ENCODE measurements at regions not wholly inside any gene's neighbourhood (a gene's known extent, or its start where the extent isn't known, plus 50 kb on each side); places are given as distances from the start of the nearest gene placed in this dataset.

DNA sequence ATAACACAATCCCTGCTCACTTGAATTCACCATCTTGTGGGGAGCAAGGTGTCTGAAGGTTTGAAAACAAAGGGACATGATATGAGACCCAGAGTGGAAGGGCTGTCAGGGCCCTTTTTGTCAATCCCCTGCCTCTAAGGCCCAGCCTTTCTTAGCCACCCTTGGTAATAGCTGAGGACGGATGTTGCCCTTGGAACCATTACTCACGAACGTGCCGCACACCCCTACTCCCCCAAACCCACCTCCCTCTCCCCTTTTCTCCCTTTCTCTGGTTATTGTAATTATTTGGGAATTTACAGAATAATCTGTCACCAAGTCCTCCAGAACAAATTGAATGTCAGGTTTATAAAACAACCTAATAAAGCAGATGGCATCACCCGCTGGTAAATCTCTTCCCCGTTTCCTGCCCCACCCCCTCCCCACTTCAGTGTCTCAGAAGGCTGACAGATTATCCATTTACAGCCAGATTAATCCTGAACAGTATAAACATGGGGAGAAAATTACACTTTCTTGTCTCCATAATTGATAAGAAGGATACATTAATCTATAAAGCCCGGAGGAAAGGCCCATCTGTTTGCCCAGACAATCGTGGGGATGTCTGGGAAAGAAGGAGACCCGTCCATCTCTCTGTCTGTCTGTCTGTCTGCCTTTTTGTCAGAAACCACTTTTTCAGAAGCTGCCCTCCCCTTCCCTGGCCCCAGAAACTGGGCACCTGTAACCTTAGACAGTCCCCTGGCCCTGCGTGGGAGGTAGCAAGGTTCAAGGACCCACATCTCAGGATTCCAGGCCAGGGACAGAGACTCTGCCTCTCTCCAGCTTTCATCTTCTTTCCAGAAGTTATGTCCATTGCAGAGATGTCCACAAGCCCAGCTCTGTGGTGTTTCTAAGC is 60.6 kb upstream of the CD34 start:
- DNase-seq (ENCODE audit: low read depth in 2 of 2, low spot score in 1 of 2) = no peak

DNA sequence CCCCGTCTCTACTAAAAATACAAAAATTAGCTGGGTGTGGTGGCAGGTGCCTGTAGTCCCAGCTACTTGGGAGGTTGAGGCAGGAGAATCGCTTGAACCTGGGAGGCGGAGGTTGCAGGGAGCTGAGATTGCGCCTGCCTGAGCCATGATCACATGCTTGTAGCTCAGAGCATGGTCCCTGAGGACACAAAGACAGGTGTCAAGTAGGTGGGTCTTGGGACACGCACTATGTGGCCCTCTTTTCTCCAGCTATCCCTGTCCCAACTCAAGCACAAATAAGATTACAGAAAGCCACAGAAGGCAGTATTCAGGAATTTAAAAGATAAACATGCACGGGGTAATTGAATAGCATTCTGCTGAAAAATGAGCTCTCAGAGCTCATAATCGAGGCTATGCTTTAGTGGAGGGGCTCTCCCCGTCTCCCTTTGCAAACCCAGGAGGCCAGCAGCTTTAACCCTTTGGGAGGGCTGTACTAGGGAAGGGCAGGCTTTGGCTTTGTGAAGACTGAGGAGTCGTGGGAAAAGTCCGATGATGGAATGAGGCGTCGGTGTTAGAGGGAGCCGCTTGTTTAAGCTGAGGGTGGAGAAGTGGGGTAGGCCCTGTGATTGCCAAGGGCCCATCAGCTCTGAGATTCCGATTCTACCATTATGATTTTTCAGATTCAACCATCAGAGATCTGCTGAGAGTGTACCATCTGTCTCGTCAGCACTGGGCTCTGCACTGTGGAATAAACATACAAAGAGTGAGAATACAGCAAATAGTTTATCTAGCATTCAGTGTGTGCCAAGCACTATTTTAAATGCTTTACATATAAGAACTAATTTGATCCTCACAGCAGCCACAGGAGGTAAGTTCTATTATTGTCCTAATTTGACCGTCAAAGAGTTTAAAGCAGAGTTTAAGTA is 59.7 kb upstream of the CD34 start:
- DNase-seq (ENCODE audit: low read depth in 2 of 2, low spot score in 1 of 2) = no peak

DNA sequence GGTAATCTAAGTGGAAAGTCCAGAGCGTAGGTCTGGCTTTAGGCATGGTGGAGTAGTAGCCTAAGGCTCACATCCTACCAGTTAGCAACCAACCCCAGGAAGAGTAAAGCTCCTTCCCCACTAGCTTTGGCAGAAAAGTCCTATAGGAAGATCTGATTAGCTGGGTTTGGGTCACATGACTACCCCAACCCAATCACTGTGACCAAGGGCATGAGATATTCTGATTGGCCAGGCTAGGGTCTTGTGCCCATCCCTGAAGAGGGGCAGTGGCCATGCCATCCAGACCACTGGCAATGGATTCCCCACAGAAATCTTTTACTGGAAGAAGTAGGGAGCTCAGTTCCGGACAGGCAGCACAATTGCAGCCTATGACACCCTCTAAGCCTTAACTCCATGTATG is 58.6 kb upstream of the CD34 start:
- no peak for DNase-seq (ENCODE audit: low read depth in 2 of 2, low spot score in 1 of 2)

DNA sequence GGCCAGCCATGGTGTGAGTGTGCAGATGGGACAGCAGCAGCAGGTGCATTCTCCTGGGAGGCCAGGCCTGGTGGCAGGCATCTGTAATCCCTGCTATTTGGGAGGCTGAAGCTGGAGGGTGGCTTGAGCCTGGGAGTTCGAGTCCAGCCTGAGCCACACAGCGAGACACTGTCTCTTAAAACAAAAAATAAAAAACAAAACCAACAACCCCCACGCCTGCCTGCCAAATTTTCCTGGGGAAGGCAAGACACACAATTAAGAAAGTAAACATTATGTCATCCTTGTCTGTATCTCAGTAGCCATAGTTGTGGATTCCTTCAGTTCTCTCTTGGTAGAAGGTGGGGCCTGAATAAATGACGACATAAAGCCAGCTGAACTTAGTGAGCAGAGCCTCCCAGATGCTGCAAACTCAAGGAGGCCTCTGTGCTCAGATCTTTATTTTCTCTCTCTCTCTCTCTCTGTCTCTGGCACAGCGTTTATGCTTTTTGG is 57.6 kb upstream of the CD34 start:
- DNase-seq (ENCODE audit: low read depth in 2 of 2, low spot score in 1 of 2) = no peak

DNA sequence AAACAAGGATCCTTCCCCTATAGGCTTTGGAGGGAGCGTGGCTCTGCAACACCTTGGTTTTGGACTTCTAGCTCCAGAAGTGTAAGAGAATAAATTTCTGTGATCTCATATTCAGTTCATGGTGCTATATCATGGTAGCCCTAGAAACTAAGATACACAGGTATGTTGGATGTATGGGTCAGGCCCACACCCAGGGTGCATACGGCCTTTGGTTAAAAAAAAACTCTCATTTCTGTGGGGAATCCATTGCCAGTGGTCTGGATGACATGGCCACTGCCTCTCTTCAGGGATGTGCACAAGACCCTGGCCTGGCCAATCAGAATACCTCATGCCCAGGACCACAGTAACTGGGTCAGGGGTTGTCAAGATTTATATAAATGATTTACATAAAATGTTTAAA is 56.8 kb upstream of the CD34 start:
- no peak for DNase-seq (ENCODE audit: low read depth in 2 of 2, low spot score in 1 of 2)

DNA sequence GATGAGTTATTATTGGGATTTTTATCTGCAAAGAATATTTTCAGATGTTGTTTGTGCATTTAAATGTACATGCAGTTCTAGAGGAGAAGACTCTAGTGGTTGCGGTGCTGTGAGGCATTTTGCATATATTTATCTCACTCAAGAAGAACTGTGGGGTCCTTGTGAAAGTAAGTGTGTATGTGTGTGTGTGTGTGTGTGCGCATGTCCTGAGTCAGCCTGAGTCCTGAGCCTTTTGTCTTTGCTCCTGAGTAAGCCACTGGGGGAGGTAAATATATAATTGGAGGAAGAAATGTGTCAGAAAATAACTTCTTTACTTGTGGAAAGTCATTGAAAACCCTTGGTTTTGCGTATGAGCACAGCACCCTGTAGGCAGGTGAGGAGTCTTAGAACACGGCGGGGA is 55.6 kb upstream of the CD34 start:
- no peak for DNase-seq (ENCODE audit: low read depth in 2 of 2, low spot score in 1 of 2)

DNA sequence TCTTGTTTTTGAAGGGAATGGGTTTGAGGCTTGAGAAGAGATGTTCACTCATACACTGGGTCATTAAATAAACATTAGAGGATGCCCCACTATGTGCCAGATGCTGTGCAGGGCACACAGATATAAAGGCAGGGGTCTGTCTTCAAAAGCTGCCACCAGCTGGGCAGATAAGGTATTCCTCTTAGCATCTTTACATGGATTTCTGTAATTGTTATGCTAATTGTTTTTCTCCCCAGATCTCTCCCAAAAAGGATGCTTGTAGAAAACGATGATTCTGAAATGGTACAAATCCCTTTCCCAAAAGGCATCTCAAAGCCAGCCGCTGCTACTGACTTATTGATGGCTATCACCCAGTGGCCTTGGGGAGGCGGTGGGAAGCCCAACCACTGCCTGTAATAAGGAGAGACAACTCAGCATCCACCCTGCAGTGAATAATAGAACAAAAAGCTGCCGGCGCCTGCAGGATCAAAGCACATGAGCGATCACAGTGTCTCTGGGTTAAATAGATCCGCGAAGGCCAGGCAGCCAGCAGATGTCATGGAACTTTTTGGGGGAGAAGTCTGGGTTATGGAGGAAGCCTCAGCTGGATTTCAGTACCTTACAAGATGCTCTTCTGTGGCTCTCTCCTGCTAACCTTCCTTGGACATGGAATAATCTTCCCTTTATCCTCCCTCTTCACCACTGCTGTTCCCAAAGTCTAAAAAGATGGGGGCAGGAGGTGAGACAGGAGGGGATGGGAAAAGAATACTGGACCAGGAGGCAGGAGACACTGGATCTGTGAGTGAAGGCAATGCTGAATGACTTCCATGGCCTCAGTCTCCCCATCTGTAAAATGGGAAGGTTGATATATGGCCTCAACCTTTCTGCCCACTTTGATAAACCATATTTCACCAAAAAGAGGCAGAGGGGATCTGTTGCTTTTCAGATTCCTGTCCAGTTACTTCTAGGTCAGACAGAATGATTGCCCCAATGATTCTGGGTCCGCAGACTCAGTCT is 54.8 kb upstream of the CD34 start:
- no peak for DNase-seq (ENCODE audit: low read depth in 2 of 2, low spot score in 1 of 2)

DNA sequence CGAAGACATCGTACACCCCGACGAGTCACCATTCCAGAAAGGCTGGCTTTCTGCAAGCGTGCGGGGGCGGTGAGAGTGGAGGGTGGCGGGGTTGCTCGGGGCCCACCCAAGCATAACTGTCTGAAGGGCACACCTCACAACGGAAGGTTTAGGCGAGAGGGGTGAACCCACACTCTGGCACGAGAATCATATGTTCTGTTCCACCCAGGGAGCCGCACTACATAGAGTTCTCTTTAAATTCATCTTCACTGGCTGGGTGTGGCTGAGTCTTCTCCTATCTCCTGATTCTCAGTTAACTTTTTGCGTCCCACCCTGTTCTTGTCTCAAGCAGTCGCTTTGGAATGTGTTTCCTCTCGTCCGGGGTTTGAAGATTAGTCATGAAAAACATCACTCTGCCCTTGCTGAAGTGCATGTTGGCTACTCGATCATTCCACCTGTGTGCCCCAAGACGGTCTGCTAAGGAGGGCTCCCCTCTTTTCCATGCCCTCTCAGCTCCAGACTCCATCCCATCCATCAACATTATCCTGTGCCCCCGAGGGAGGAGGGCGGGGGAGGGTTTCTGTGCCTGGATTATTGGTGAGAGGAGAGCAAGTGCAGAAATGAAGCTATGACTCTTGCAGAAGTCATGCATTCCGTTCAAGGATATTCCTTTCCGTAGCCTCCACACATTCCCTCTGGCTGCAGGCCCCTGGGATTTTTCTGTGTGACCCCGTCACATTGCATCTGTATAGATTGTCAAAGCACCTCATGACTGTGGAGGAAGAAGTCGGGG is 53.5 kb upstream of the CD34 start:
- no peak for DNase-seq (ENCODE audit: low read depth in 2 of 2, low spot score in 1 of 2)

DNA sequence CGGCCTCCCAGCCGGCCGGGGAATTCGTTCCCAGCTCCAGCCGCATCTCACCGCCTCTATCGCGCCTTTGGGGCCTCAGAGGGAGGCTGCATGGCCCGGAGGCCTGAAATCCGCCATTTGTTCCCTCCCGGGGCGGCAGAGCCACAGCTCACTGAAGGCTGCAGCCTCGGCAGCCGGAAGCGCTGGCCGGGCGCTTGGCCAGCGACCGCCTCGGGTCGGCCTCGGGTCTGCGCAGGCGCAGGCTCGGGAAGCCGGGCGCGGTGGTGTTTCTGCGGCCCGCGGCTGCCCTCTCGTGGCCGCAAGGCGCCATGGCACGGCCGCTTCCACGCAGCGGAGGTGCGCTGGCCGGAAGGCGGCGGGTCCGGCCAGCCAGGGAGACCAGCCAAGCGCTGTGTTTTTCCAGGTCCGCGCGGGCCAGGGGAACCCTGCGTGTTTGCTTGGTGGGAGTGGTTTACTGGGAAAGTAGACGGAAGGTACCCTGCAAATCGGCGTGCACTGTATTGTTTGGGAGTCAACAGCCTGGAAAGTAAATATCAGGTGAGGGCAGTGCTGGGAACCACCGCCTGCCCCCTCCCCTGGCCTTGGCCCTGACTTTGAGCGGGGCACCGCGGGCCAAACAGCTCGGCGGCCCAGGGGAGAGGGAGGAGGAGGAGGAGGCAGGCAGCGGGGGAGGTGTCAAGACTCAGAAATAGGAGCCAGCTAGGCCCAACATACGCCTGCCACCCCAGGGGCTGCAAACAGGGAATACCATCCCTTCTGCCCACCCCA is 52.7 kb upstream of the CD34 start:
- DNase-seq (ENCODE audit: low read depth in 2 of 2, low spot score in 1 of 2) = peak; percentile 47 to 68

DNA sequence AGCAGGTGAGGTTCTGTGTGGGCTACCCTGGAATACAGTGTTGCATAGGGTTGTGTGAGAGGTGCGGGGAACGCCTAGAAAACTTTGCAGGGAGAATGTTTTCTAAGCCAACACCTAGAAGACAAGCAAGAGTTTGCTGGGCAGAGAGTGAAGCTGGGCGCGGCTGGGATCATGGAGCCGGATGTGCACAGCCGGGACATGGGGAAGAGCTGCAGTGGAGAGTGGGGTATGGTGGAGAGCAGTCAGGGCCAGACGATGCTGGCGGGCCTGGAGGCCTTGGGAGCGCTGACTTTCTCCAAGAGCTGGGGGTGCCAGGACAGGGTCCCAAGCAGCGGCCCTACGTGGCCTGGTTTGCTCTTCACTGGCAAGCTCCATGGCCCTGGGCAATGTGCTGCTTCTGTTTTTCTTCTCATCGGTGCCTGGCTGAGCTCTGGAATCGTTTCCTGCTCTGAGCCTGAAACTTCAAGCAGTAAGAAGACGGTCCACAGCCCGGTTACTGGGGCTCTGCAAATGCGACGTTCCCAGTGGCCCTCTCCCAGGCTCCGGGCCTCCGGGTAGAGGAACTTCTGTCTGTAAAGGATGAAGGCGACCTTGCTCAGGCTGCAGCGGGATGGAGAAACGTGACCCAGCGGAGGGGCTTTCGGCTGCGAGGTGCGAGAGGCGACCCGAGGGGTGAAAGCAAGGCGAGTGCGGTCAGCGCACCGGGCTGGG is 51.9 kb upstream of the CD34 start:
- no peak for DNase-seq (ENCODE audit: low read depth in 2 of 2, low spot score in 1 of 2)

All from stimulated activated CD8-positive, alpha-beta memory T cell treated with anti-CD3 and anti-CD28 coated beads, Interleukin-4, amount 100 ng/mL, for 1 hour (primary cell).